CD4-positive, alpha-beta T cell treated with Interleukin-6 at 100 ng/mL for 8 hours (primary cell): ENCODE measurements at regions not wholly inside any gene's neighbourhood (a gene's known extent, or its start where the extent isn't known, plus 50 kb on each side); places are given as distances from the start of the nearest gene placed in this dataset.
A peak's percentile ranks its signal among the peaks of the same experiment; 100 is the strongest.
"Not testable (repeated sequence)": the region's sequence is repeated elsewhere in the genome, so short reads cannot be mapped to it uniquely, and the experiment has no call there.

Experiments
- DNase-seq: peaks from one replicate; pipeline ENCODE4 v3.0.0-alpha.2; 2020; ENCODE audit warnings: mixed read lengths, low spot score

GRCh38 chr6:158920311-158920905 is 79.6 kb downstream of the RSPH3 start:
- DNase-seq: no peak

DNA sequence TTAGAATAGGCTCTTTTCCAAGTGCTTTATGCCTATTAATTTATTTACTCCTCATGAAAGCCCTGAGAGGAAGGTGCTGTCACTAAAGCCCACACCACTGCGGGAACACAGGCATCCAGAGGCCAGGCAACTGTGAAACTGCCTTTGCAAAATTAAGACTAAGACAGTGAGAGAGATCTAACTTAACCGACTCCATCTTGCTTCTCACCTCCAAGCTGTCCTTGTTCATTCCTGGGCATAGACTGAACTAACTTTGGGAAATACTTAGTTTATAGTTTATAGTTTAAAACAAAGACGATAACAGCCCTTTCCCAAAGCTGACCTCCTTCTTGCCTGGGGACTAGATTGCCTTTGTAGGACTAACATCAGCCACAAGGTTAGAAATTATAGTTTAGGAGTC is 80.1 kb downstream of the RSPH3 start:
- DNase-seq: no peak

- DNase-seq: no peak
Observed at GRCh38 chr6:158916617-158917016, 83.4 kb downstream of the RSPH3 start.

DNA sequence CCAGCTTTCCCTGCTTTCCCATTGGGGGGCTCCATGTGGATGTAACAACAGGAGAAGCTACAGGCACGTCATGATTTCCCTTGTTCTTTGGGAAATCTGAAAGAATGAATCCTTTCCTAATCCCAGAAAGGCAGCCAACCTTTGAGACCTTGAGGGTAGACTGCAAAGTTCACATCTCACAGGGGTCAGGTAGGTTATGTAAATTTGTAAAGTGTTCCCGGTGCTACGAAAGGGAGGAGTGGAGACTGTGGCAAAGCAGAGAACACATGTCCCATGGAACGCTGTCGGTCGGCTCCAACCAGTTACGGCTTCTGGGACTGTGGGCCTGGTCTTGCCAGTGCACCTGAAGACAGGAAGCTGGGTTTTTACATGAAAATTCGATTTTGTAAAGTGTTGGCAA is 85.1 kb downstream of the RSPH3 start:
- DNase-seq: no peak

- no peak for DNase-seq
Observed at GRCh38 chr6:158913580-158913979, 86.4 kb downstream of the RSPH3 start.

DNA sequence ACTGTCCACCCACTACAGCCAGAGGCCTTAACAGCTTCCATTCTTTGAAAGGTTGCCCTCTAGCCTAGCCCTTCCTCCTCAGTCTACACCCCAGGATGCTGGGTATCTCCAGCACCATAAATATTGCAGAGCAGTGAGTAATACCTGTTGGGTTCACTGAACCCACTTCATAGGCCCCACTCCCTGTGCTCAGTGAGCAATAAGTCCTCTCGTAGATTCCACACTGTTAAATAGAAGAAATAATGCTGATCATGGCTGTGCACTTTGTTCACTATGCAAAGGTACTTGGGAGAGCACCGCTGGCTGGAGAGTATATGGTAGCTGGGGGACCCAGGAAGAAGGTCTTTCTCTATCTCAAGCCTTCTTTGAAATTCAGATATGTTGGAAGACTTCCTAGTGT is 87.3 kb downstream of the RSPH3 start:
- DNase-seq: peak; percentile 1

GRCh38 chr6:158911746-158912480 is 88.1 kb downstream of the RSPH3 start:
- peak; percentile 36 for DNase-seq

DNA sequence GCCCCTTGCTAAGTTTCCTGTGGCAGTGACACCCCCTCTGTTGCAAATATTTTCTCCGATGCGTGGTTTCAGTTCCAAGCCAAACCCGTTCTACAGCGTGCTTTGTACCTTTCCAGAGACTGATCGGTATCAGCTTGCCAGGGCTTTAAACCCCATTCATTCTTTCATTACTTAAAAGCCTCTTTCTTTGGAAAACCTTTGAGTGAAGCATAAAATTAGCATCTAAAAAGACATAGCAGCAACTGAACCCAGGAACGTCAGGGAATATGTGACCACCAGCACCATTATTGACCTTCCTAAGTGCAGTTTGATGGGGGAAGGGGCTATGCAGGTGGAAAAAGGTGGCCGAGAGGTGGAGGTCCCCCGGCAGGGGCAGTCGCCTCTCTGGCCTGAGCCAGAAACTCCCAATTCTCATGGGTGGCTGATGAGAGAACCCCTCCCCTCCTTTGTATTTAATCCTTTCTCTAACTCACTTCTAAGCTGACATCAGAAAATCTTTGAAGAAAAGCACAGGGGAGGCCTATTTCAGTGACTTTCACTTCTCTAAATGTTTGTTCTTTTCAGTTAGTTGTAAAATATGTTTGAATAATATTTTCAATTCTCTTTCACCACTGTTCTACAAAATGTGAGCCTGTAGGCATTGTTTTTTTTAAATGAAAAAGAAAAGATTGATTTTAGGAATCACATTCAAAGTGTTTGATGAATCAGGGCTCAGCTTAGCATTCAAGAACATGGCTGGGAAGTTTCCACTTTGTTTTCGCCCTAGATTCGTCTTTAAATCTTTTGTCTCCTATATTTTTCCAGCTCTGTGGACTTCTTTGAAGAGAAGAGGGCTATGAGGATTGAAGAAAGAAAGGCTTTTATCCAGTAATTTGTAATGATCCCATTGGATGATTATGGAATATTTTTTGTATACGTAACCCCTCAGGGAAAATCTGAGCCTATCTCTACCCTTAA is 89.2 kb downstream of the RSPH3 start:
- peak; percentile 6 for DNase-seq

- DNase-seq: no peak
Observed at GRCh38 chr6:158909938-158910337, 90.1 kb downstream of the RSPH3 start.

- no peak for DNase-seq
Observed at GRCh38 chr6:158908606-158909005, 89.4 kb upstream of the EZR start.

DNA sequence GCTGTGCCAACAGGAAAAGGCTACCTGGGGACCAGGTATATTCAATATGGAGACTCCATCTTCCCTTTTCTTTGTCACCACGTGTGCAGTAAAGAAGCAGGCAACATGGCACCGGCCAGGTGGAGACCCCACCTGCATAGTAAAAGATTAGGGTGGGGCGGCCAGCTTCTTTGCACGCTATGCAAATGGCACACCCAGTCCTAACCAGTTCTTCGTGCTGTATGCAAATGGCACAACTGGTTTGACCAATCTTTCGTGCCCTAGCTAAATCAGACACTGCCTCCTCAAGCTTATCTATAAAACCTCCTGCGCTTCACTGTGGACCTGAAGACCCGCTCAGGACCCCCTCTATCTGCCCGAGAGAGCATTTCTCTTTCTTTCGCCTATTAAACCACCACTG is 88.8 kb upstream of the EZR start:
- no peak for DNase-seq

GRCh38 chr6:158906926-158907325 is 87.8 kb upstream of the EZR start:
- no peak for DNase-seq

GRCh38 chr6:158905277-158905676 is 86.1 kb upstream of the EZR start:
- DNase-seq: no peak

- DNase-seq: no peak
Observed at GRCh38 chr6:158903801-158904200, 84.6 kb upstream of the EZR start.

- no peak for DNase-seq
Observed at GRCh38 chr6:158900663-158901312, 81.6 kb upstream of the EZR start.

GRCh38 chr6:158897236-158897635 is 78.1 kb upstream of the EZR start:
- DNase-seq: no peak

DNA sequence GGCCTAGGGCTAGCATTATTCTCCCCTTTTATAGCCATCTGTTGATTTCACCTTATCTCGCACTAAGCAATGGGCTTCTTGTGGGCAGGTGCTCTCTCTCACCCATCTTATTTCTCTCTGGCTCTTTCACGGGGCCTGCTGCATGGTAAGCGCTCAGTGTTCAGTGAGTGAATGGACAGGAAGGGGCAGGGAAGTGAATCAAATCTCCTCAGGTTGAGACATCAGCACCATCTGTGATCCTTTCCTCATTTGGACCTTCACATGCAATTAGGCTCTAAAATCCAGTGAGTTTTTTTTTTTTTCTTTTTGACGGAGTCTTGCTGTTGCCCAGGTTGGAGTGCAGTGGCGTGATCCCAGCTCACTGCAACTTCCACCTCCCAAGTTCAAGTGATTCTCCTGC is 76.5 kb upstream of the EZR start:
- DNase-seq: no peak

- DNase-seq: no peak
Observed at GRCh38 chr6:158894193-158894592, 75.0 kb upstream of the EZR start.

- DNase-seq: no peak
Observed at GRCh38 chr6:158892266-158892665, 73.1 kb upstream of the EZR start.

DNA sequence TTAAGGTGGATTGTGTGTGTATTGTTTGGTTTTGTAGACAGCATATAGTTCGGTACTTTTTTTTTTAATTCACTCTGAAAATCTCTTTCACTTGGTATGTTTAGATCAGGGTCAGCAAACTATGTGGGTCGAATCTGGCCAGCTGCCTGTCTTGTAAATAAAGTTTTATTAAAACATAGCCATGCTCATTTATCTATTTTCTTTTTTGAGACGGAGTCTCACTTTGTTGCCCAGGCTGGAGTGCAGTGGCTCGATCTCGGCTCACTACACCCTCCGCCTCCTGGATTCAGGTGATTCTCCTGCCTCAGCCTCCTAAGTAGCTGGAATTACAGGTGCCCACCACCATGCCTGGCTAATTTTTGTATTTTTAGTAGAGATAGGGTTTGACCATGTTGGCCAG is 72.4 kb upstream of the EZR start:
- DNase-seq: not testable (repeated sequence)

DNA sequence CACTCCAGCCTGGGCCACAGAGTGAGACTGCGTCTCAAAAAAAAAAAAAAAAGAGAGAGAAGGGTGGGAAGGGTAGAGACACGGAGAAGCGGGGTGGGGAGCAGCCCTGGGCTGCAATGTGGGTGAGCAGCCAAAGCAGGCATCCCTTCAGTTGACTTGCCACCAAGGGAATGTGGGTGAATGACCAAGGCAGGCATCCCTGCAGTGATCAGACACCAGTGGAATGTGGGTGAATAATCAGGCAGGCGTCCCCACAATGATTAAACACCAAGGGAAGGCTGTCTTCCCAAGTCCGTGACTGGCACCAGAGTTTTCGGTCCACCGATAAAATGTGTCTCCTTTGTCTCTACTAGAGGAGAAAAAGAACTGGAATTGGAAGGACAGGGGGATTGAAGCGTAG is 69.0 kb upstream of the EZR start:
- not testable (repeated sequence) for DNase-seq

DNA sequence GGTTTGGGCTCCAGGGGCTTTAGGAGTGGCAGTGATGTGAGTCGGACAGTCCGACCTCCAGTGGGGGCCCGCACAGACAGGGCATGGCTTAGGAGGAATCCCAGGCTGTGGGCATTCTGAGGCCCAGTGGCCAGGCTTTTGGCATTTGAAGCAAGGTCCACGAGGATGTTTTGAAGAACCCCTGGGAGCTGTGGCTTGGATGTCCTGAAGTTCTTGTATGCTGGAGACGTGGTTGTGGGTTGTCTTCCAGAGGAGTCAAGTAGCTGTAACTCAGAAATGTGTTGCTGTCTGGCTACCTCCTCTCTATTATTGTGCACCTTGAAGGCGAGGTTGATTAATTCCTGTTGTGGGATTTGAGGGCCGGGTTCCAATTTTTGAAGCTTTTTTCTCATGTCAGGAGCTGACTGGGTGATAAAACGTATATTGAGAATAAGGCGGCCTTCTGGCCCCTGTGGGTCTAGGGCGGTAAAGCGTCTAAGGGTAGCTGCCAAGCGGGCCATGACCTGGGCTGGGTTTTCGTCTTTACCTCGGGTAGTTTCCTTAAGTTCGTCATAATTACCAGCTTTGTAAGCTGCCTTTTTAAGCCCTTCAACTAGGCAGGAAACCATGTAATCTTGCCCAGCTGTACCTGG is 67.3 kb upstream of the EZR start:
- DNase-seq: not testable (repeated sequence)
